ENCODE measurements at regions not wholly inside any gene's neighbourhood (a gene's known extent, or its start where the extent isn't known, plus 50 kb on each side); places are given as distances from the start of the nearest gene placed in this dataset.

DNA sequence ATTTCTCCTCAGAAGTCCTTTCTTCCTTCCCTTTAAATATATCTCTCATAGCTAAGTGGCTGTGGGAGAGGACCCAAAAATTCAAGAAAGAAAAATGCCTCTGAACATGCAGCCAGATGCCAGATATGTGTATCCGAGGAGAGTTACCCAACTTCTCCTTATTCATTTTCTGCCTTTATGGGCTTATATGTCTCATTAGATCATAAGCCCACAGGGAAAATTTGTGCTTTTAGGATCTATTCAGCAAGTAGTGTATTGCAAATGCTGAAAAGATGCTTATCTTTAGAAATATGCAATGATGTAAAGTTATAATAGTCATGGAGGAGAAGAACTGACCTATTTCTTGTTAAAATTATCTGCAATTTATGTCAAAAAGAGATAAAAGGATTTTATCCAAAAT is 371.8 kb upstream of the NOCT start:
- no peaks in the 10 kb centered on the region for H3K4me1 ChIP-seq (replicated peaks)
- no peaks in the 10 kb centered on the region for H3K9me3 ChIP-seq
- H3K4me3 ChIP-seq: no peak overlapping the region
- no peak for DNase-seq (ENCODE audit: low spot score)
- H3K36me3 ChIP-seq: no peaks in the 10 kb centered on the region
- no peaks in the 10 kb centered on the region for H3K27me3 ChIP-seq (replicated peaks; ENCODE audit: insufficient read depth)
- 32% methylated on average over 1 of the region's 1 CpG for WGBS
- intact Hi-C loops (cut with DNase I): no loop called here
- TF ChIP-seq POLR2AphosphoS5 (IDR thresholded peaks at IDR 0.05): no peak
- H3K27ac ChIP-seq: no peak overlapping the region

DNA sequence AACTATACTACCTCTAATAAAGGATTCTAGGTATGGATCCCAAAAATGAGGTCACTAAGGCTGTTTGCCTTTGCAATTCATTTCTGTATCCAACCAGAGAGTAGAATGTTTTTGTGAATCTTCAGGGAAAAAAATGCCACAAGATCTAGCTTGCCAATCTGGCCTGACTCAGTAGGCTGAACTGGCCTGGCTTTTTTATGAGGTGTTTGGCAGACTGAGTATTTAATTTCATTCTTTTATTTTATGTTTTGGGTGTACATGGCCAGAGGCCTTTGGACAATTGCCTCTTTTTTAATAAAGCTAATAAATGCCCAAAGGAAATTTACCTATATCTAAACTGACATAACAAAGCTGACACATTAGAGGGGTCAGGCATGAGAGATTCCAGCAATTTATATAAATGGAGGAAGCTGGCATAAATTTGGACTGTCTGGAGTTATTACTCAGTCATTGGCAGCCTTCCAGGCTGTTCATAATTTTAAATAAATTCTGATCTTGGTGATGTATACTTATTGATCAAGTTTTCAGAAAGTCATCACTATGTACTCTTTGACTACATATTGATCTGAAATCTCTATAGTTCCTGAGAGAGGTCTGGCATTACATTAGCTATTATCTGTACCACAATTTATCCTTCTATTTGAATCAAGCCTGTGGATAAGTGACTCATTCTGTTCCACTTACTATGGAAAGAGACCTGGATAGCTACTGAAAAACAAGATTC is 376.4 kb upstream of the NOCT start:
- intact Hi-C loops (cut with DNase I): no loop called here
- Histone ChIP-seq H3K27me3 (replicated peaks; ENCODE audit: insufficient read depth) (no peaks in the 10 kb centered on the region), H3K36me3 (no peaks in the 10 kb centered on the region), H3K9me3 (no peaks in the 10 kb centered on the region), H3K4me3 (no peak overlapping the region), H3K27ac (no peak overlapping the region), H3K4me1 (replicated peaks) (no peaks in the 10 kb centered on the region)
- no peak for DNase-seq (ENCODE audit: low spot score)
- TF ChIP-seq POLR2A (IDR thresholded peaks at IDR 0.05): no peak
- TF ChIP-seq, protein P1, sequence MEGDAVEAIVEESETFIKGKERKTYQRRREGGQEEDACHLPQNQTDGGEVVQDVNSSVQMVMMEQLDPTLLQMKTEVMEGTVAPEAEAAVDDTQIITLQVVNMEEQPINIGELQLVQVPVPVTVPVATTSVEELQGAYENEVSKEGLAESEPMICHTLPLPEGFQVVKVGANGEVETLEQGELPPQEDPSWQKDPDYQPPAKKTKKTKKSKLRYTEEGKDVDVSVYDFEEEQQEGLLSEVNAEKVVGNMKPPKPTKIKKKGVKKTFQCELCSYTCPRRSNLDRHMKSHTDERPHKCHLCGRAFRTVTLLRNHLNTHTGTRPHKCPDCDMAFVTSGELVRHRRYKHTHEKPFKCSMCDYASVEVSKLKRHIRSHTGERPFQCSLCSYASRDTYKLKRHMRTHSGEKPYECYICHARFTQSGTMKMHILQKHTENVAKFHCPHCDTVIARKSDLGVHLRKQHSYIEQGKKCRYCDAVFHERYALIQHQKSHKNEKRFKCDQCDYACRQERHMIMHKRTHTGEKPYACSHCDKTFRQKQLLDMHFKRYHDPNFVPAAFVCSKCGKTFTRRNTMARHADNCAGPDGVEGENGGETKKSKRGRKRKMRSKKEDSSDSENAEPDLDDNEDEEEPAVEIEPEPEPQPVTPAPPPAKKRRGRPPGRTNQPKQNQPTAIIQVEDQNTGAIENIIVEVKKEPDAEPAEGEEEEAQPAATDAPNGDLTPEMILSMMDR (IDR thresholded peaks at IDR 0.05): no peak
- TF ChIP-seq POLR2AphosphoS5 (IDR thresholded peaks at IDR 0.05): no peak

DNA sequence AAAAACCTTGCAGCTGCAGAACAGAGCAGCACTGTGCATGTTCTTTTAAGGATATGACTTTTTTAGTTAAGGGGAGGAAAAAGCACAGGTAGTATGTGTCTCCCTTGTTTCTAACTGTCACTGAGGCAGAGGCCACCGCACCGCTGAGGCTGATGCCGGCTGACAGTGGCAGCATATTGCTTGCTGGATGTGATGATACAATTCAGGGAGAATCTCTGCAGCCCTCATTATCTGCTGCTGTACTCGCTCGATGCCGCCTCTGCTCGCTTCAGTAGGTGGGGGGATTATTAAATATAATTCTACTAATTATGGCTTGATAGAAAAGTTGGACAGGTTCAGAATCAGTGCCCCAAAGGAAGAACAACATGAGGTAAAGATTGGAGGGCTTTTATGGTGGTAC is 378.8 kb upstream of the NOCT start:
- intact Hi-C loops (cut with DNase I): no loop called here
- 82% methylated on average over 7 of the region's 7 CpGs for WGBS
- Histone ChIP-seq H3K4me3 (no peak overlapping the region), H3K9me3 (no peaks in the 10 kb centered on the region), H3K27me3 (replicated peaks; ENCODE audit: insufficient read depth) (no peaks in the 10 kb centered on the region), H3K4me1 (replicated peaks) (no peaks in the 10 kb centered on the region), H3K27ac (no peak overlapping the region), H3K36me3 (no peaks in the 10 kb centered on the region)
- TF ChIP-seq POLR2AphosphoS5 (IDR thresholded peaks at IDR 0.05) (no peak), POLR2A (IDR thresholded peaks at IDR 0.05) (no peak)
- TF ChIP-seq, protein P1 (IDR thresholded peaks at IDR 0.05): no peak
- no peak for DNase-seq (ENCODE audit: low spot score)

DNA sequence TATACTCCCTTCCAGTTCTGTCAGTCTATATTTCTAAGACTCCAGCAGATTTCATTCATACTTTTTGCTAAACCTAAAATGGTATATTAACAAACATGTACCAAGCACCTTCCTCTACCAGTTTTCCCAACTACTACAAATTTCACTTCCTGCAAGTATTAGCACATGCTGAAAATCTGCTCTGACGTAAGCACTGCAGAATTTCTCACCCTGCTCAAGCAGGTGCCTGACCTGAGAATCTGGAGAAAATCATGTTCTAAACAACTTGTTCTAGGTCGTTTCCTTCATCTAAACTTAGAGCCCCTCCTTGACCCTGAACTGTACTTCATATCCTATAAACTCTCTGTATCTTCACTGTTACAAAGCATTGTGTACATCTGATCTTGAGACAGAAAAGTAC is 380.7 kb upstream of the NOCT start:
- no peak overlapping the region for H3K4me3 ChIP-seq
- TF ChIP-seq POLR2AphosphoS5 (IDR thresholded peaks at IDR 0.05) (no peak), POLR2A (IDR thresholded peaks at IDR 0.05) (no peak)
- TF ChIP-seq, protein P1 (IDR thresholded peaks at IDR 0.05): no peak
- intact Hi-C loops (cut with DNase I): no loop called here
- WGBS: 71% methylated on average over 2 of the region's 2 CpGs
- H3K27ac ChIP-seq: no peak overlapping the region
- H3K27me3 ChIP-seq (replicated peaks; ENCODE audit: insufficient read depth): no peaks in the 10 kb centered on the region
- no peaks in the 10 kb centered on the region for H3K9me3 ChIP-seq
- no peaks in the 10 kb centered on the region for H3K4me1 ChIP-seq (replicated peaks)
- H3K36me3 ChIP-seq: no peaks in the 10 kb centered on the region
- DNase-seq (ENCODE audit: low spot score): no peak

DNA sequence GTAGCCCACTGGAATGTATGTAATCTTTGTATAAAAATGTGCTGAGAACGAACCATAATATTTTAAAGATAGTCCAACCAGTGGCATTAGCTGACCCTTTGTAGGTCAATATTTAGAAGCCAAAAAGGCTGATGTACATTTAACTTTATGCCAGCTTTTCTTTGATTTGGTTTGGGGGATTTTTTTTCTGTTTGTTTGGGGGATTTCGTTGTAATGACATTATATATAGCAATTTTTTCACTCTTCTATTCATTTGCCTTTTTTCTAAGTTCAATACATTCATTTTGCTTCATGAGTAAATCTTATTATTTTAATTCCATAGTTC is 382.0 kb upstream of the NOCT start:
- no peak overlapping the region for H3K4me3 ChIP-seq
- no peaks in the 10 kb centered on the region for H3K27me3 ChIP-seq (replicated peaks; ENCODE audit: insufficient read depth)
- no peak for DNase-seq (ENCODE audit: low spot score)
- intact Hi-C loops (cut with DNase I): no loop called here
- 87% methylated on average over 2 of the region's 2 CpGs for WGBS
- H3K36me3 ChIP-seq: no peaks in the 10 kb centered on the region
- TF ChIP-seq POLR2AphosphoS5 (IDR thresholded peaks at IDR 0.05) (no peak), POLR2A (IDR thresholded peaks at IDR 0.05) (no peak)
- TF ChIP-seq, protein P1 (IDR thresholded peaks at IDR 0.05): no peak
- no peak overlapping the region for H3K27ac ChIP-seq
- no peaks in the 10 kb centered on the region for H3K9me3 ChIP-seq
- no peaks in the 10 kb centered on the region for H3K4me1 ChIP-seq (replicated peaks)
